ENCODE measurements at regions not wholly inside any gene's neighbourhood (a gene's known extent, or its start where the extent isn't known, plus 50 kb on each side); places are given as distances from the start of the nearest gene placed in this dataset.

- H3K27me3 ChIP-seq = no peaks in the 10 kb centered on the region
- no peak for TF ChIP-seq EP300 (IDR thresholded peaks at IDR 0.05)
- no peak for TF ChIP-seq POLR2A (IDR thresholded peaks at IDR 0.05)
- TF ChIP-seq CTCF (IDR thresholded peaks at IDR 0.05) = no peak
- H3K4me3 ChIP-seq = no peak overlapping the region
- no peaks in the 10 kb centered on the region for H3K9me3 ChIP-seq
- peaks cover 0 to 8% (median 2%) of the 10 kb centered on the region in 4 donors for H3K4me1 ChIP-seq
- no peaks in the 10 kb centered on the region for H3K36me3 ChIP-seq
- DNase-seq (ENCODE audit: low spot score in 2 of 2) = no peak
- H3K27ac ChIP-seq = no peak overlapping the region
- 84 to 95% methylated on average over 2 of the region's 2 CpGs for WGBS, 2 donors
These were observed 175.6 kb downstream of the FOXA2 start for GRCh38 chr20:22408521-22409402.

- H3K4me3 ChIP-seq = no peak overlapping the region
- peaks cover 0 to 17% (median 2%) of the 10 kb centered on the region in 4 donors for H3K4me1 ChIP-seq
- no peak for TF ChIP-seq EP300 (IDR thresholded peaks at IDR 0.05)
- no peaks in the 10 kb centered on the region for H3K27me3 ChIP-seq
- H3K27ac ChIP-seq = no peak overlapping the region
- no peaks in the 10 kb centered on the region for H3K36me3 ChIP-seq
- no peaks in the 10 kb centered on the region for H3K9me3 ChIP-seq
- whole genome bisulfite sequencing, 2 donors = 81 to 85% methylated on average over 7 of the region's 7 CpGs
- no peak for DNase-seq (ENCODE audit: low spot score in 2 of 2)
These were observed 176.9 kb downstream of the FOXA2 start for GRCh38 chr20:22407237-22408193.

- WGBS, 2 donors = 30 to 43% methylated on average over 7 of the region's 7 CpGs
- H3K36me3 ChIP-seq = no peaks in the 10 kb centered on the region
- H3K9me3 ChIP-seq = no peaks in the 10 kb centered on the region
- no peak for TF ChIP-seq POLR2A (IDR thresholded peaks at IDR 0.05)
- TF ChIP-seq CTCF (IDR thresholded peaks at IDR 0.05) = no peak
- TF ChIP-seq EP300 (IDR thresholded peaks at IDR 0.05) = no peak
- H3K27ac ChIP-seq = no peak overlapping the region
- no peaks in the 10 kb centered on the region for H3K27me3 ChIP-seq
- peak overlapping the region in 1 of 4 donors; percentile 43 for H3K4me3 ChIP-seq
- peaks cover 0 to 17% (median 2%) of the 10 kb centered on the region in 4 donors for H3K4me1 ChIP-seq
- DNase-seq (ENCODE audit: low spot score in 2 of 2) = no peak
These were observed 179.8 kb downstream of the FOXA2 start for GRCh38 chr20:22404419-22405170.

DNA sequence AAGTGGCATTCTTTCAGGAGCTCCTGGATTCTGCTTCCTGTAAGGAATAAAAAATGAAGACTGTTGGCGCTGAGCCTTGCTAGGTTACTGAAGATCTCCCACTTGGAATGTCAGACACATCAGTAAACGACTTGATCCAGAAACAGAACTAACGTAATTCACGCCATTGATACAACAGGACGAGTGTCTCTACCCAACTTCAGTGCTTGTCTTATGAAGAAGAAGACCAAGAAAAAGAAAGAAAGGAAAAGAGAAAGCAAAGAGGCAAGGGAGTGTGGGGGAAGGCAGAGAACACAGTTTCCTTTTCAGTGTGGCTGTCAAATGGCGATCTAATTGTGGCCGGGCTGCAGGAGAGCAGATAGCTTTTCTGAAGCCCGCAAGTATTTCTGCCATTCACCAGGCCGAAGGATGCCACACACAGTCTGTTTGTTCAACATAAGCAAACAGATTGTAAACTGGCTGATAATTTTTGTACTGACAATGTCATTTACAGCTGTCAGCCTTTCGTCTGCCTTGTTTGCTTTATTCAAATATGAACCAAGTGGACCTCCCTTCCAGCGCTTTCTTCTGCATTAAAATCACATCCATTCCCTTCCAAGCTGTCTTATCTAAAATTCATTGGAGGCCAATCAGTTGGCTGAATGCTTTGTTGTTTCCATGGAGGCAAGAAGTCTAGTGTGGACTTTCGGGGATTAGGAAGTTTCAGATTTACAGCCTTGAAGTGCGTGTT, 180.6 kb downstream of the FOXA2 start:
- no peaks in the 10 kb centered on the region for H3K27me3 ChIP-seq
- no peak overlapping the region for H3K27ac ChIP-seq
- H3K4me3 ChIP-seq = peak overlapping the region in 3 of 4 donors; percentile 15 to 43 (median 25)
- H3K36me3 ChIP-seq = no peaks in the 10 kb centered on the region
- H3K9me3 ChIP-seq = no peaks in the 10 kb centered on the region
- no peak for TF ChIP-seq EP300 (IDR thresholded peaks at IDR 0.05)
- peaks cover 0 to 17% (median 2%) of the 10 kb centered on the region in 4 donors for H3K4me1 ChIP-seq
- 8 to 9% methylated on average over 13 of the region's 13 CpGs for whole genome bisulfite sequencing, 2 donors
- no peak for DNase-seq (ENCODE audit: low spot score in 2 of 2)

GRCh38 chr20:22403022-22403631, 181.2 kb downstream of the FOXA2 start:
- peaks cover 0 to 17% (median 2%) of the 10 kb centered on the region in 4 donors for H3K4me1 ChIP-seq
- 16 to 22% methylated on average over 13 of the region's 13 CpGs for WGBS, 2 donors
- no peak for DNase-seq (ENCODE audit: low spot score in 2 of 2)
- no peak overlapping the region for H3K27ac ChIP-seq
- no peaks in the 10 kb centered on the region for H3K36me3 ChIP-seq
- TF ChIP-seq POLR2A (IDR thresholded peaks at IDR 0.05) (no peak), CTCF (IDR thresholded peaks at IDR 0.05) (no peak), EP300 (IDR thresholded peaks at IDR 0.05) (no peak)
- H3K27me3 ChIP-seq = no peaks in the 10 kb centered on the region
- peak overlapping the region in 3 of 4 donors; percentile 15 to 43 (median 25) for H3K4me3 ChIP-seq
- H3K9me3 ChIP-seq = no peaks in the 10 kb centered on the region
